GM12878 (cell line): ENCODE measurements at regions not wholly inside any gene's neighbourhood (a gene's known extent, or its start where the extent isn't known, plus 50 kb on each side); places are given as distances from the start of the nearest gene placed in this dataset.

Experiments used
- ATAC-seq: fragments of 200-7000 bp; cut with Tn5 transposase; 3 replicates; pipeline ENCODE4 v1.9.1; 2020; ENCODE audit warnings: mild to moderate bottlenecking, moderate library complexity
- BruUV-seq: library from RNA; stranded (reverse); fragments of 400-500 nt; replicated peaks from 2 replicates; lab custom pipeline; 2021; lab: Mats Ljungman, UMichigan
- CTCF ChIA-PET: fragments of 300-600 bp; sonication (Branson Sonifier 250); formaldehyde crosslinking; extraction: SDS; loops from one replicate; lab custom pipeline; 2021; ENCODE audit warnings: inconsistent platforms; lab: Yijun Ruan, JAX
- POLR2A ChIA-PET: fragments of 350-600 bp; formaldehyde crosslinking; extraction: SDS; loops from one replicate; lab custom pipeline; 2021; ENCODE audit warnings: inconsistent platforms; lab: Charles Lee
- RAD21 ChIA-PET: fragments of 300-600 bp; sonication (Branson Sonifier 250); formaldehyde crosslinking; loops from one replicate; lab custom pipeline; 2023; ENCODE audit warnings: antibody characterized with exemption; ENCODE audit not compliant: unreplicated experiment; lab: Charles Lee
- SMC1A ChIA-PET: fragments of 300-600 bp; sonication (Branson Sonifier 250); formaldehyde crosslinking; loops from one replicate; lab custom pipeline; 2023; ENCODE audit not compliant: unreplicated experiment, uncharacterized antibody; lab: Charles Lee
- DNase-seq: peaks from one replicate; pipeline ENCODE4 v3.0.0-alpha.2; 2011; ENCODE audit warnings: low read depth, low spot score
- FAIRE-seq: peaks from 3 replicates; lab custom pipeline; 2011; peaks lifted over from hg19 to GRCh38; lab: Jason Lieb, UNC
- H2AFZ ChIP-seq: 2 replicates; pipeline ENCODE4 v1.6.0; 2011; ENCODE audit warnings: low read depth, low read length, control low read depth; ENCODE audit not compliant: control insufficient read depth
- H3K27ac ChIP-seq: 2 replicates; pipeline ENCODE4 v1.5.1; 2011; ENCODE audit warnings: control low read depth; ENCODE audit not compliant: control insufficient read depth, insufficient read depth
- H3K27me3 ChIP-seq, 2 experiments: replicated peaks in 1 of 2; 2 replicates each; pipeline versions ENCODE4 v1.6.0 to v1.6.1; 2011; ENCODE audit warnings: low read length in 1 of 2; ENCODE audit not compliant: control insufficient read depth in 2 of 2, insufficient read depth in 2 of 2
- H3K36me3 ChIP-seq, 2 experiments: 2 replicates each; pipeline ENCODE4 v1.5.1; 2011; ENCODE audit warnings: low read length in 1 of 2; ENCODE audit not compliant: control insufficient read depth in 2 of 2, insufficient read depth in 2 of 2
- H3K4me1 ChIP-seq: 2 replicates; pipeline ENCODE4 v1.6.1; 2011; ENCODE audit warnings: mild to moderate bottlenecking, low read length, moderate library complexity, mixed read lengths; ENCODE audit not compliant: control insufficient read depth, insufficient read depth
- H3K4me2 ChIP-seq: 2 replicates; pipeline ENCODE4 v1.6.0; 2011; ENCODE audit warnings: control low read depth; ENCODE audit not compliant: control insufficient read depth, insufficient read depth
- H3K4me3 ChIP-seq: fragments of 200-600 bp; sonication (generic); 2 replicates; pipeline ENCODE4 v1.5.1; 2016
- H3K79me2 ChIP-seq: 2 replicates; pipeline ENCODE4 v1.6.0; 2011; ENCODE audit warnings: low read length; ENCODE audit not compliant: control insufficient read depth, insufficient read depth
- H3K9ac ChIP-seq: 2 replicates; pipeline ENCODE4 v1.8.0; 2011; ENCODE audit warnings: low read length, control low read depth, mixed read lengths; ENCODE audit not compliant: control insufficient read depth, insufficient read depth
- H3K9me3 ChIP-seq: replicated peaks from 3 replicates; pipeline ENCODE4 v1.5.1; 2011; ENCODE audit warnings: mild to moderate bottlenecking, low read length; ENCODE audit not compliant: control insufficient read depth, insufficient read depth
- H4K20me1 ChIP-seq: 2 replicates; pipeline ENCODE4 v1.6.0; 2011; ENCODE audit not compliant: control insufficient read depth, insufficient read depth
- BRCA1 ChIP-seq: IDR thresholded peaks from 2 replicates; pipeline ENCODE4 v1.6.1; 2011; ENCODE audit warnings: low read depth, low read length, improper control_type of control experiment
- CBFB ChIP-seq: IDR thresholded peaks from 2 replicates; pipeline ENCODE4 v1.6.1; 2016; ENCODE audit warnings: antibody characterized with exemption, low read depth
- CBX3 ChIP-seq: fragments of 200-600 bp; sonication (generic); IDR thresholded peaks from 2 replicates; pipeline ENCODE4 v1.6.1; 2016; ENCODE audit warnings: low read depth, borderline replicate concordance
- E4F1 ChIP-seq: fragments of 450-650 bp; IDR thresholded peaks from 2 replicates; pipeline ENCODE4 v1.6.1; 2018; ENCODE audit warnings: borderline replicate concordance, mild to moderate bottlenecking; ENCODE audit not compliant: partially characterized antibody
- EZH2 ChIP-seq: IDR thresholded peaks from 2 replicates; pipeline ENCODE4 v1.6.1; 2012; ENCODE audit warnings: low read depth, mild to moderate bottlenecking, control low read depth, inconsistent platforms, low read length, borderline replicate concordance; ENCODE audit not compliant: control insufficient read depth
- FOS ChIP-seq: IDR thresholded peaks from 3 replicates; pipeline ENCODE4 v1.6.1; 2011; ENCODE audit warnings: borderline replicate concordance; ENCODE audit not compliant: insufficient read length; ENCODE audit errors: extremely low read depth
- HCFC1 ChIP-seq: fragments of 150-350 bp; IDR thresholded peaks from 2 replicates; pipeline ENCODE4 v1.6.1; 2014; ENCODE audit warnings: low read length
- NFIC ChIP-seq: IDR thresholded peaks from 2 replicates; pipeline ENCODE4 v1.6.1; 2012; ENCODE audit warnings: low read depth, mild to moderate bottlenecking, inconsistent platforms, low read length, moderate library complexity
- PAX8 ChIP-seq: fragments of 450-650 bp; IDR thresholded peaks from 2 replicates; pipeline ENCODE4 v1.6.1; 2017; ENCODE audit warnings: mild to moderate bottlenecking, moderate library complexity
- RAD51 ChIP-seq: fragments of 450-650 bp; IDR thresholded peaks from 2 replicates; pipeline ENCODE4 v1.6.1; 2016; ENCODE audit warnings: moderate library complexity, mild to moderate bottlenecking, inconsistent platforms
- RB1 ChIP-seq: fragments of 450-650 bp; formaldehyde crosslinking; IDR thresholded peaks from 2 replicates; pipeline ENCODE4 v1.6.1; 2017; ENCODE audit warnings: mild to moderate bottlenecking, borderline replicate concordance
- RELB ChIP-seq: fragments of 450-650 bp; IDR thresholded peaks from 2 replicates; pipeline ENCODE4 v1.6.1; 2017; ENCODE audit warnings: low read depth, mild to moderate bottlenecking, moderate library complexity
- REST ChIP-seq: IDR thresholded peaks from 2 replicates; pipeline ENCODE4 v1.6.1; 2012; ENCODE audit warnings: mild to moderate bottlenecking, low read depth, low read length
- SIX5 ChIP-seq: IDR thresholded peaks from 2 replicates; pipeline ENCODE4 v1.6.1; 2011; ENCODE audit warnings: mild to moderate bottlenecking, low read depth, low read length, moderate library complexity; ENCODE audit not compliant: severe bottlenecking
- WRNIP1 ChIP-seq: IDR thresholded peaks from 2 replicates; pipeline ENCODE4 v1.6.1; 2011; ENCODE audit warnings: low read depth, low read length, improper control_type of control experiment, borderline replicate concordance
- YBX1 ChIP-seq: fragments of 450-650 bp; IDR thresholded peaks from 2 replicates; pipeline ENCODE4 v1.6.1; 2016; ENCODE audit warnings: antibody characterized with exemption
- WGBS: methylation state at CpG from one replicate; pipeline ENCODE4 v1.1.6; 2016; ENCODE audit warnings: low lambda C conversion rate; ENCODE audit not compliant: insufficient replicate concordance, insufficient coverage; ENCODE audit errors: missing lambda C conversion rate; 5-methylcytosine and 5-hydroxymethylcytosine counted together
- in situ Hi-C: fragments of 300-500 bp; cut with MboI; formaldehyde crosslinking; loops from 9 replicates; pipeline ENCODE4 v1.14.3; 2018; ENCODE audit warnings: mixed read lengths
- intact Hi-C: fragments of 100-400 bp; cut with micrococcal nuclease; formaldehyde crosslinking; loops from one replicate; pipeline ENCODE4 v1.14.2; 2022; ENCODE audit not compliant: unreplicated experiment

- TF ChIP-seq RELB (no peak), BRCA1 (no peak), RB1 (no peak), HCFC1 (no peak), WRNIP1 (no peak)
These were observed 365.0 kb downstream of the LTN1 start (continued) for GRCh38 chr21:28627691-28628090.

- ChIA-PET SMC1A (no interaction called here), CTCF (no interaction called here), POLR2A (no interaction called here), RAD21 (no interaction called here)
- ATAC-seq: no peak
- no peaks in the 10 kb centered on the region for H4K20me1 ChIP-seq
- H3K27ac ChIP-seq: no peak overlapping the region
- H3K9me3 ChIP-seq: no peaks in the 10 kb centered on the region
- H3K9ac ChIP-seq: no peak overlapping the region
- DNase-seq: no peak
- intact Hi-C loops (no loop called here), in situ Hi-C loops (no loop called here)
- no peak overlapping the region for H3K4me2 ChIP-seq
- FAIRE-seq: no peak
- no peak overlapping the region for H2AFZ ChIP-seq
- 41% methylated on average over 3 of the region's 3 CpGs for WGBS
- no peaks in the 10 kb centered on the region for H3K36me3 ChIP-seq
- no peaks in the 10 kb centered on the region for H3K79me2 ChIP-seq
- no TSS peak for BruUV-seq
- H3K4me3 ChIP-seq: no peak overlapping the region
- no peaks in the 10 kb centered on the region for H3K4me1 ChIP-seq
- H3K27me3 ChIP-seq: no peaks in the 10 kb centered on the region
- no peak for TF ChIP-seq CBFB
- TF ChIP-seq E4F1: no peak
- no peak for TF ChIP-seq SIX5
- no peak for TF ChIP-seq CBX3
- TF ChIP-seq RAD51: no peak
- no peak for TF ChIP-seq REST
- no peak for TF ChIP-seq FOS
- TF ChIP-seq EZH2: no peak
- TF ChIP-seq YBX1: no peak
- no peak for TF ChIP-seq PAX8
- no peak for TF ChIP-seq NFIC
These were observed 365.4 kb downstream of the LTN1 start for GRCh38 chr21:28627261-28627660.
